Brain microvascular endothelial cell (primary cell): ENCODE measurements at regions not wholly inside any gene's neighbourhood (a gene's known extent, or its start where the extent isn't known, plus 50 kb on each side); places are given as distances from the start of the nearest gene placed in this dataset.

Source experiments
- DNase-seq: peaks from one replicate; pipeline ENCODE4 v3.0.0-alpha.2; 2020
- H3K27ac ChIP-seq: fragments of 250-450 bp; sonication (Bioruptor Pico); 2 replicates; pipeline ENCODE4 v1.5.1; 2020; ENCODE audit warnings: mild to moderate bottlenecking, moderate library complexity
- H3K27me3 ChIP-seq: fragments of 250-450 bp; sonication (Bioruptor Pico); replicated peaks from 2 replicates; pipeline ENCODE4 v1.5.1; 2020; ENCODE audit warnings: mild to moderate bottlenecking
- H3K36me3 ChIP-seq: fragments of 250-450 bp; sonication (Bioruptor Pico); replicated peaks from 2 replicates; pipeline ENCODE4 v1.5.1; 2020; ENCODE audit warnings: mild to moderate bottlenecking
- H3K4me3 ChIP-seq: 2 replicates; pipeline ENCODE4 v1.5.1; 2011; ENCODE audit warnings: low read depth, mild to moderate bottlenecking, control low read depth, low read length, moderate library complexity
- in situ Hi-C: cut with HindIII; loops from 2 replicates; pipeline ENCODE4 v1.10.0; 2017; ENCODE audit warnings: low sequenced_read_pairs, low pct_ligation_motif_present
- TF ChIP-seq, protein P1 (sequence below): IDR thresholded peaks from 2 replicates; pipeline ENCODE4 v1.5.1; 2011; ENCODE audit warnings: low read depth, mild to moderate bottlenecking, moderate library complexity, low read length, control low read depth, inconsistent platforms; ENCODE audit errors: missing control alignments

DNA sequence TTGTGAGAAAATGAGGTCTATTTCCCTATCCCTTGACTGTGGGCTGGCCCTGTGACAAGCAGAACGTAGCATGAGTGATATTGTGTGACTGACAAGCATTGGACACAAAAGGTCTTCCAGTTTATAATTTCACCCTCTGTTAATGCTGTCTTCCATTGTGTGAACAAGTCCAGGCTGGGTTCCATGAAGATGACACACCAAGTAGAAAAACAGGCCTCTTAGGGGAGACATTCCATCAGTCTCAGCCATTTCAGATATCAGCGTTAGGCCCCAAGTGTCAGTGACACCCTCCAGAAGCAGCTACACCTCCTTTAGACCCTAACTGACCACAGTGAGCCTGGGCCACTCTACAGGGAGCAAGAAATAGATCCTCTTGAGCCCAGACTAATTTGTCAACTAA lies 511.3 kb downstream of the FBXO15 start:
- Histone ChIP-seq H3K36me3 (no peaks in the 10 kb centered on the region), H3K27me3 (no peaks in the 10 kb centered on the region), H3K27ac (peak overlapping the region; percentile 31), H3K4me3 (no peak overlapping the region)
- DNase-seq: peak; percentile 56
- in situ Hi-C loops: no loop called here
- TF ChIP-seq, protein P1, sequence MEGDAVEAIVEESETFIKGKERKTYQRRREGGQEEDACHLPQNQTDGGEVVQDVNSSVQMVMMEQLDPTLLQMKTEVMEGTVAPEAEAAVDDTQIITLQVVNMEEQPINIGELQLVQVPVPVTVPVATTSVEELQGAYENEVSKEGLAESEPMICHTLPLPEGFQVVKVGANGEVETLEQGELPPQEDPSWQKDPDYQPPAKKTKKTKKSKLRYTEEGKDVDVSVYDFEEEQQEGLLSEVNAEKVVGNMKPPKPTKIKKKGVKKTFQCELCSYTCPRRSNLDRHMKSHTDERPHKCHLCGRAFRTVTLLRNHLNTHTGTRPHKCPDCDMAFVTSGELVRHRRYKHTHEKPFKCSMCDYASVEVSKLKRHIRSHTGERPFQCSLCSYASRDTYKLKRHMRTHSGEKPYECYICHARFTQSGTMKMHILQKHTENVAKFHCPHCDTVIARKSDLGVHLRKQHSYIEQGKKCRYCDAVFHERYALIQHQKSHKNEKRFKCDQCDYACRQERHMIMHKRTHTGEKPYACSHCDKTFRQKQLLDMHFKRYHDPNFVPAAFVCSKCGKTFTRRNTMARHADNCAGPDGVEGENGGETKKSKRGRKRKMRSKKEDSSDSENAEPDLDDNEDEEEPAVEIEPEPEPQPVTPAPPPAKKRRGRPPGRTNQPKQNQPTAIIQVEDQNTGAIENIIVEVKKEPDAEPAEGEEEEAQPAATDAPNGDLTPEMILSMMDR: no peak

DNA sequence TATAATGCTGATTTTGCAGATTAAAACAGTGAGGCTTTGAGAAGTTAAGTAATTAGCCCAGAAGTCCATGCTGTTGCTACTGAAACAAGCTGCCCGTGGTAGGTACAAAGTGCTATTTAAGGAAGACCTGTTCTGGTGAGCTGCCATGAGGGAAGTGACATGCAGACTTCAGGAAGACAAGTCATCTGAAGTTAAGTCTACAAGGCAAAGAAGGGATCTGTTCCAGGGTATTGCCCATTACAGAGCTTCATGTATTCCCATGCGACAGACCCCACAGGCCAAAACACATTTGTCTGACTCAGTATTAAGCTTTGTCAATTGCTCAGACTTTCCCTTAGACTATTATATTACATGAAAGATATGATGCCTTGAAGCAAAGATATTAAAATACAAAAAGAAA lies 520.8 kb downstream of the FBXO15 start:
- TF ChIP-seq, protein P1: no peak
- in situ Hi-C loops: no loop called here
- no peak overlapping the region for H3K4me3 ChIP-seq
- H3K27ac ChIP-seq: no peak overlapping the region
- DNase-seq: no peak
- H3K36me3 ChIP-seq: no peaks in the 10 kb centered on the region
- H3K27me3 ChIP-seq: no peaks in the 10 kb centered on the region

DNA sequence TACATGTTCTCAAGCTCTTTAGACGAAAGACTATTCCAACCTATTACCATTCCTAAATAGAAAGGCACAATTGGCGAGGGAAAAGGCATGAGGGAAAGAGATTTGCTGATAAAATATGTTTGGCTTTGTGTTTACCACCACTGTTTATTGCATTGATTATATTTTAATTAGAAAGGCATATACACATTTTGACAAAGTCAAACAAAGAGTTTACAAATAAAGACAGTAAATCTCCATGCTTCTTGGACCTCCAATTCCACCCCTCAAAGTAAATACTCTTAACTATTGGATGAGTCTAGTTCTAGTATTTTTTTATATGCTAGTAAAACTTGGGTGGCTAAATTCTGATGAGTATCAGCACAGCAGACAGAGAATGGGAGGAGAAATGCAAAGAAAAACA lies 521.4 kb downstream of the FBXO15 start:
- Histone ChIP-seq H3K27me3 (no peaks in the 10 kb centered on the region), H3K36me3 (no peaks in the 10 kb centered on the region), H3K27ac (no peak overlapping the region), H3K4me3 (no peak overlapping the region)
- no peak for DNase-seq
- in situ Hi-C loops: no loop called here
- TF ChIP-seq, protein P1: no peak

DNA sequence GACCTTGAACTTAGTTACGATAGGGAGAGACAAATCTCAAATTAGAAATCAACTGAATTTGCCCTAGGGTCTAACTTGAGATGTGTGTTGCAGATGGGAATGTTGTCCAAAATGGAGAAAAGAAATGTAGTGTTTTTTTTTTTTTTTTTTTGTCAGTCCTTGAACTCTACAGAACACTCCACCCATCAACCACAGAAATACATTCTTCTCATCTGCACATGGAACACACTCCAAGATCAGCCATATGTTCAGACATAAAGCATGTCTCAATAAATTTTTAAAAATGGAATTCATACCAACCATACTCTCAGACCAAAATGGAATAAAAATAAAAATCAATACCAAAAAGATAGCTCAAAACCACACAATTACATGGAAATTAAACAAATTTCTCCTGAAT lies 526.5 kb downstream of the FBXO15 start:
- in situ Hi-C loops: no loop called here
- no peak for DNase-seq
- Histone ChIP-seq H3K4me3 (no peak overlapping the region), H3K27ac (no peak overlapping the region), H3K27me3 (no peaks in the 10 kb centered on the region), H3K36me3 (no peaks in the 10 kb centered on the region)
- TF ChIP-seq, protein P1: no peak

DNA sequence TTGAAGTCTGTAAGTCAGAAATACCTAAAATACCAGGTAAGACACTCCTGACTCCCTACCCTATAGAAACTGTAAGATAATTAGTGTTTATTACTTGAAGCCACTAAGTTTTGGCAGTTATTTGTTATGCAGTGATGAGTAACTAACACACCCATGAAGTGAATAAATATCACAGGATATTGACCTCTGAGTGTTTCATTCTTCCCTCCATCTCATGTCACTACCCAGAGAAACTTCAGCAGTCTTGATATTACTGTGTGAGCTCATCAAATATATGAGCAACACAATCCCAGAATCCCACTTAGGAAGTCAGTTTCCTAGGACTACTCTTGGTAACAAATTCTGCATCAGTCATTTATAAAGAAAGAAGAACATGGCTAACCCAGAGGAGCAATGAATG lies 529.7 kb downstream of the FBXO15 start:
- no peak for DNase-seq
- Histone ChIP-seq H3K4me3 (no peak overlapping the region), H3K27ac (no peak overlapping the region), H3K36me3 (no peaks in the 10 kb centered on the region), H3K27me3 (no peaks in the 10 kb centered on the region)
- in situ Hi-C loops: no loop called here
- TF ChIP-seq, protein P1: no peak

DNA sequence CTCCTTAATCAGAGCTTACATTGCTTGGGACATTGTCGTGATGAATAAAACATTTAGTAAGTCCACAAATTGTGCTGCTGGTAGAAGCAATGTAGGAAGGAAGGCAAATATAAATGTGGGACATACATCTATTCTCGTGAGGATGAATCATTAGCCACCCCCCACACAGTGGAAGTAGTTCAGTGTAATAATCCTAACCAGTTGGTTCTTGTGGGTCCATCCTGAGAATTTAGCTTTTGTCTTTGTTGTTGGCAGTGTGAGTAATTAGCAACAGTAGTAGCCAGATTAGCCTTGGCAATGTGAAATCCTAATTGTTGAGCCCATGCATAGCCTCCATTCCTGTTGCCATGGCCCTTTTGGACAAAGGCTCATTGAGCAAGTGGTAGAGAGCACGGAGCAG lies 532.1 kb downstream of the FBXO15 start:
- no peak overlapping the region for H3K27ac ChIP-seq
- TF ChIP-seq, protein P1: no peak
- no peak overlapping the region for H3K4me3 ChIP-seq
- no peaks in the 10 kb centered on the region for H3K36me3 ChIP-seq
- in situ Hi-C loops: no loop called here
- no peaks in the 10 kb centered on the region for H3K27me3 ChIP-seq
- DNase-seq: no peak
